ENCODE measurements at regions not wholly inside any gene's neighbourhood (a gene's known extent, or its start where the extent isn't known, plus 50 kb on each side); places are given as distances from the start of the nearest gene placed in this dataset.

GRCh38 chr6:67722861-67723261 lies 912.2 kb upstream of the ADGRB3 start:
- H3K4me3 ChIP-seq (replicated peaks; ENCODE audit: low read depth, low read length), result no peak overlapping the region
- no peak for DNase-seq (ENCODE audit: extremely low read depth, insufficient read length)
- TF ChIP-seq CTCF (IDR thresholded peaks at IDR 0.05; ENCODE audit: insufficient read depth, low read length, poor library complexity, severe bottlenecking), result no peak
- H3K36me3 ChIP-seq (ENCODE audit: control insufficient read depth, insufficient read depth, low read length), result no peaks in the 10 kb centered on the region
- no peaks in the 10 kb centered on the region for H3K27me3 ChIP-seq (replicated peaks; ENCODE audit: control insufficient read depth, insufficient read depth, low read length)

GRCh38 chr6:67717281-67717680 lies 917.8 kb upstream of the ADGRB3 start:
- H3K27me3 ChIP-seq (replicated peaks; ENCODE audit: control insufficient read depth, insufficient read depth, low read length), result no peaks in the 10 kb centered on the region
- no peak for TF ChIP-seq CTCF (IDR thresholded peaks at IDR 0.05; ENCODE audit: insufficient read depth, low read length, poor library complexity, severe bottlenecking)
- no peak for DNase-seq (ENCODE audit: extremely low read depth, insufficient read length)
- no peaks in the 10 kb centered on the region for H3K36me3 ChIP-seq (ENCODE audit: control insufficient read depth, insufficient read depth, low read length)
- H3K4me3 ChIP-seq (replicated peaks; ENCODE audit: low read depth, low read length), result no peak overlapping the region

- no peak overlapping the region for H3K4me3 ChIP-seq (replicated peaks; ENCODE audit: low read depth, low read length)
- no peaks in the 10 kb centered on the region for H3K36me3 ChIP-seq (ENCODE audit: control insufficient read depth, insufficient read depth, low read length)
- DNase-seq (ENCODE audit: extremely low read depth, insufficient read length), result no peak
- H3K27me3 ChIP-seq (replicated peaks; ENCODE audit: control insufficient read depth, insufficient read depth, low read length), result no peaks in the 10 kb centered on the region
- no peak for TF ChIP-seq CTCF (IDR thresholded peaks at IDR 0.05; ENCODE audit: insufficient read depth, low read length, poor library complexity, severe bottlenecking)
These were observed 928.7 kb upstream of the ADGRB3 start for GRCh38 chr6:67706388-67706787.

- H3K4me3 ChIP-seq (replicated peaks; ENCODE audit: low read depth, low read length), result no peak overlapping the region
- H3K36me3 ChIP-seq (ENCODE audit: control insufficient read depth, insufficient read depth, low read length), result no peaks in the 10 kb centered on the region
- H3K27me3 ChIP-seq (replicated peaks; ENCODE audit: control insufficient read depth, insufficient read depth, low read length), result no peaks in the 10 kb centered on the region
- DNase-seq (ENCODE audit: extremely low read depth, insufficient read length), result no peak
- no peak for TF ChIP-seq CTCF (IDR thresholded peaks at IDR 0.05; ENCODE audit: insufficient read depth, low read length, poor library complexity, severe bottlenecking)
These were observed 936.5 kb upstream of the ADGRB3 start for GRCh38 chr6:67698534-67698933.

- no peaks in the 10 kb centered on the region for H3K36me3 ChIP-seq (ENCODE audit: control insufficient read depth, insufficient read depth, low read length)
- H3K4me3 ChIP-seq (replicated peaks; ENCODE audit: low read depth, low read length), result no peak overlapping the region
- H3K27me3 ChIP-seq (replicated peaks; ENCODE audit: control insufficient read depth, insufficient read depth, low read length), result no peaks in the 10 kb centered on the region
- TF ChIP-seq CTCF (IDR thresholded peaks at IDR 0.05; ENCODE audit: insufficient read depth, low read length, poor library complexity, severe bottlenecking), result no peak
- no peak for DNase-seq (ENCODE audit: extremely low read depth, insufficient read length)
These were observed 941.0 kb upstream of the ADGRB3 start for GRCh38 chr6:67694127-67694526.

- no peak for TF ChIP-seq CTCF (IDR thresholded peaks at IDR 0.05; ENCODE audit: insufficient read depth, low read length, poor library complexity, severe bottlenecking)
- no peak for DNase-seq (ENCODE audit: extremely low read depth, insufficient read length)
- Histone ChIP-seq H3K4me3 (replicated peaks; ENCODE audit: low read depth, low read length) (no peak overlapping the region), H3K36me3 (ENCODE audit: control insufficient read depth, insufficient read depth, low read length) (no peaks in the 10 kb centered on the region), H3K27me3 (replicated peaks; ENCODE audit: control insufficient read depth, insufficient read depth, low read length) (no peaks in the 10 kb centered on the region)
These were observed 945.8 kb upstream of the ADGRB3 start for GRCh38 chr6:67689329-67689728.
